Chondrocyte (in vitro differentiated cells): ENCODE measurements at regions not wholly inside any gene's neighbourhood (a gene's known extent, or its start where the extent isn't known, plus 50 kb on each side); places are given as distances from the start of the nearest gene placed in this dataset.
A peak's percentile ranks its signal among the peaks of the same experiment; 100 is the strongest.

Experiments
- DNase-seq: peaks from one replicate; pipeline ENCODE4 v3.0.0; 2021; ENCODE audit warnings: mixed read lengths, low spot score
- H3K27ac Mint-ChIP-seq: one replicate; pipeline ENCODE4 v1.8.0; 2021; ENCODE audit warnings: mild to moderate bottlenecking, moderate library complexity, mixed read lengths; ENCODE audit not compliant: unreplicated experiment
- H3K27me3 Mint-ChIP-seq: 2 replicates; pipeline ENCODE4 v1.8.0; 2021; ENCODE audit warnings: low read depth, mixed read lengths
- H3K36me3 Mint-ChIP-seq: 2 replicates; pipeline ENCODE4 v1.8.0; 2021; ENCODE audit warnings: low read depth, mixed read lengths
- H3K4me1 Mint-ChIP-seq: 2 replicates; pipeline ENCODE4 v1.8.0; 2021; ENCODE audit warnings: low read depth, mild to moderate bottlenecking, mixed read lengths
- H3K4me3 Mint-ChIP-seq: one replicate; pipeline ENCODE4 v1.8.0; 2021; ENCODE audit warnings: mild to moderate bottlenecking, moderate library complexity, mixed read lengths; ENCODE audit not compliant: unreplicated experiment
- H3K9me3 Mint-ChIP-seq: 2 replicates; pipeline ENCODE4 v1.8.0; 2021; ENCODE audit warnings: low read depth, mixed read lengths
- CTCF ChIP-seq: fragments of 200-600 bp; sonication (generic); IDR thresholded peaks from 2 replicates; pipeline ENCODE4 v1.5.0; 2021; ENCODE audit warnings: antibody characterized with exemption, mild to moderate bottlenecking, moderate library complexity

GRCh38 chr9:14485366-14485765 is 171.4 kb upstream of the NFIB start:
- Mint-ChIP-seq H3K27me3 (no peaks in the 10 kb centered on the region), H3K36me3 (no peaks in the 10 kb centered on the region), H3K27ac (no peak overlapping the region), H3K9me3 (peaks cover 3% of the 10 kb centered on the region), H3K4me1 (no peaks in the 10 kb centered on the region), H3K4me3 (no peak overlapping the region)
- no peak for TF ChIP-seq CTCF
- no peak for DNase-seq

DNA sequence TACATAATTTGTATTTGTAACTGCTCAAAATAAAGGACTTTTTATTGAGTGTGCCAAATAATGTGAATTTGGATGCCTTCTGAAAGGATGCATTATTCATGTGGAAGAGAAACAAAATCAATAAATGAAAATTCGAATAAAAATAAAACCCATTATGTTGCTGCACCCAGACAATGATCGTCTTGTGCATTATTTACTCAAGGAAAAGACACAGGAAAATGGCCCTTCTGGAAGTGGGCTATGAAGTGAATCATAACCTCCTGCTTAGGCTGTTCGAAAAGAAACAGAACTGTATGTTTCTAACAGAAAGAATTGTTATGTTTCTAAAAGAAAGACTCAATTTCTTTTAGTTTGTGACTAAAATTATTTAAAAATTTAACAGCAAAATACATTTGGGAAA is 168.9 kb upstream of the NFIB start:
- no peaks in the 10 kb centered on the region for H3K9me3 Mint-ChIP-seq
- H3K27ac Mint-ChIP-seq = no peak overlapping the region
- no peaks in the 10 kb centered on the region for H3K36me3 Mint-ChIP-seq
- no peak for TF ChIP-seq CTCF
- no peak overlapping the region for H3K4me3 Mint-ChIP-seq
- H3K4me1 Mint-ChIP-seq = peaks cover 4% of the 10 kb centered on the region
- H3K27me3 Mint-ChIP-seq = no peaks in the 10 kb centered on the region
- no peak for DNase-seq

GRCh38 chr9:14480526-14480925 is 166.6 kb upstream of the NFIB start:
- no peaks in the 10 kb centered on the region for H3K36me3 Mint-ChIP-seq
- no peaks in the 10 kb centered on the region for H3K9me3 Mint-ChIP-seq
- DNase-seq = no peak
- H3K4me3 Mint-ChIP-seq = no peak overlapping the region
- no peak overlapping the region for H3K27ac Mint-ChIP-seq
- no peak for TF ChIP-seq CTCF
- no peaks in the 10 kb centered on the region for H3K27me3 Mint-ChIP-seq
- H3K4me1 Mint-ChIP-seq = peaks cover 12% of the 10 kb centered on the region

GRCh38 chr9:14479163-14479560 is 165.2 kb upstream of the NFIB start:
- Mint-ChIP-seq H3K9me3 (no peaks in the 10 kb centered on the region), H3K27me3 (no peaks in the 10 kb centered on the region), H3K4me1 (peaks cover 12% of the 10 kb centered on the region), H3K4me3 (no peak overlapping the region), H3K27ac (no peak overlapping the region), H3K36me3 (no peaks in the 10 kb centered on the region)
- no peak for DNase-seq
- TF ChIP-seq CTCF = no peak

- Mint-ChIP-seq H3K4me1 (peaks cover 12% of the 10 kb centered on the region), H3K27ac (no peak overlapping the region), H3K36me3 (no peaks in the 10 kb centered on the region), H3K27me3 (no peaks in the 10 kb centered on the region), H3K4me3 (no peak overlapping the region), H3K9me3 (no peaks in the 10 kb centered on the region)
- TF ChIP-seq CTCF = peak; percentile 48
- DNase-seq = no peak
Measured at GRCh38 chr9:14478175-14479162, 164.5 kb upstream of the NFIB start.
